DMS 273 (cell line): ENCODE measurements at regions not wholly inside any gene's neighbourhood (a gene's known extent, or its start where the extent isn't known, plus 50 kb on each side); places are given as distances from the start of the nearest gene placed in this dataset.
"Not testable (repeated sequence)": the region's sequence is repeated elsewhere in the genome, so short reads cannot be mapped to it uniquely, and the experiment has no call there.

Experiments used
- DNase-seq: peaks from one replicate; lab custom pipeline; 2025; ENCODE audit not compliant: unreplicated experiment; lab: John Stamatoyannopoulos, UW

GRCh38 chr15:53038655-53038941 is 248.5 kb upstream of the ONECUT1 start:
- DNase-seq, result no peak

- DNase-seq, result no peak
Observed at GRCh38 chr15:53037904-53038654, 247.9 kb upstream of the ONECUT1 start.

- DNase-seq, result no peak
Observed at GRCh38 chr15:53036641-53037040, 246.5 kb upstream of the ONECUT1 start.

GRCh38 chr15:53034767-53035245 is 244.7 kb upstream of the ONECUT1 start:
- no peak for DNase-seq

GRCh38 chr15:53033709-53034108 is 243.6 kb upstream of the ONECUT1 start:
- DNase-seq, result no peak

GRCh38 chr15:53031469-53031868 is 241.3 kb upstream of the ONECUT1 start:
- no peak for DNase-seq

GRCh38 chr15:53022788-53023187 is 232.7 kb upstream of the ONECUT1 start:
- DNase-seq, result no peak

GRCh38 chr15:53013329-53013728 is 223.2 kb upstream of the ONECUT1 start:
- DNase-seq, result no peak

GRCh38 chr15:53011779-53012178 is 221.6 kb upstream of the ONECUT1 start:
- not testable (repeated sequence) for DNase-seq

GRCh38 chr15:53009093-53009492 is 219.0 kb upstream of the ONECUT1 start:
- no peak for DNase-seq

GRCh38 chr15:53000409-53000808 is 210.3 kb upstream of the ONECUT1 start:
- DNase-seq, result no peak

- DNase-seq, result no peak
Observed at GRCh38 chr15:52997123-52997522, 207.0 kb upstream of the ONECUT1 start.

GRCh38 chr15:52994290-52994689 is 204.2 kb upstream of the ONECUT1 start:
- DNase-seq, result no peak

GRCh38 chr15:52984507-52984906 is 194.4 kb upstream of the ONECUT1 start:
- no peak for DNase-seq

- no peak for DNase-seq
Observed at GRCh38 chr15:52980446-52980845, 190.3 kb upstream of the ONECUT1 start.

GRCh38 chr15:52976516-52977075 is 186.5 kb upstream of the ONECUT1 start:
- DNase-seq, result no peak

- no peak for DNase-seq
Observed at GRCh38 chr15:52975941-52976449, 185.9 kb upstream of the ONECUT1 start.

GRCh38 chr15:52963865-52964264 is 173.7 kb upstream of the ONECUT1 start:
- DNase-seq, result no peak

- DNase-seq, result no peak
Observed at GRCh38 chr15:52960283-52960682, 170.1 kb upstream of the ONECUT1 start.

GRCh38 chr15:52943746-52944145 is 153.6 kb upstream of the ONECUT1 start:
- DNase-seq, result no peak

- DNase-seq, result no peak
Observed at GRCh38 chr15:52936489-52936888, 146.4 kb upstream of the ONECUT1 start.

GRCh38 chr15:52925130-52925529 is 135.0 kb upstream of the ONECUT1 start:
- DNase-seq, result no peak

- no peak for DNase-seq
Observed at GRCh38 chr15:52924630-52925029, 134.5 kb upstream of the ONECUT1 start.
